Thoracic aorta (tissue), 2 donors: ENCODE measurements at regions not wholly inside any gene's neighbourhood (a gene's known extent, or its start where the extent isn't known, plus 50 kb on each side); places are given as distances from the start of the nearest gene placed in this dataset.
"Not testable (repeated sequence)": the region's sequence is repeated elsewhere in the genome, so short reads cannot be mapped to it uniquely, and the experiment has no call there.

Source experiments
- ATAC-seq: fragments of 150-250 bp; one replicate; pipeline ENCODE4 v1.8.0; 2017; ENCODE audit warnings: low read depth; ENCODE audit not compliant: insufficient number of reproducible peaks, low FRiP score
- DNase-seq: peaks from one replicate; pipeline ENCODE4 v3.0.0-alpha.2; 2020; ENCODE audit warnings: low spot score
- H3K27ac ChIP-seq, 2 donors: fragments of 200-600 bp; sonication (generic); 1 replicate in 1 of 2; 2 replicates in 1 of 2; pipeline ENCODE4 v1.5.1; 2016; ENCODE audit warnings: mild to moderate bottlenecking in 2 of 2, moderate library complexity in 2 of 2
- H3K27me3 ChIP-seq: fragments of 200-600 bp; sonication (generic); replicated peaks from 2 replicates; pipeline ENCODE4 v1.6.0; 2016; ENCODE audit warnings: mild to moderate bottlenecking; ENCODE audit not compliant: insufficient read depth
- H3K36me3 ChIP-seq: fragments of 200-600 bp; sonication (generic); one replicate; pipeline ENCODE4 v1.5.1; 2016
- H3K4me1 ChIP-seq, 2 donors: fragments of 200-600 bp; sonication (generic); 1 replicate in 1 of 2; 2 replicates in 1 of 2; pipeline versions ENCODE4 v1.5.1 to v1.6.0; 2016; ENCODE audit warnings: low read depth in 2 of 2, mild to moderate bottlenecking in 1 of 2; ENCODE audit not compliant: control insufficient read depth in 1 of 2
- H3K4me3 ChIP-seq: fragments of 200-600 bp; sonication (generic); 2 replicates; pipeline ENCODE4 v1.5.1; 2016; ENCODE audit warnings: mild to moderate bottlenecking
- H3K9me3 ChIP-seq: fragments of 200-600 bp; sonication (generic); 2 replicates; pipeline ENCODE4 v1.5.1; 2016
- CTCF ChIP-seq: fragments of 200-600 bp; sonication (generic); IDR thresholded peaks from one replicate; pipeline ENCODE4 v1.5.1; 2019; ENCODE audit warnings: antibody characterized with exemption

DNA sequence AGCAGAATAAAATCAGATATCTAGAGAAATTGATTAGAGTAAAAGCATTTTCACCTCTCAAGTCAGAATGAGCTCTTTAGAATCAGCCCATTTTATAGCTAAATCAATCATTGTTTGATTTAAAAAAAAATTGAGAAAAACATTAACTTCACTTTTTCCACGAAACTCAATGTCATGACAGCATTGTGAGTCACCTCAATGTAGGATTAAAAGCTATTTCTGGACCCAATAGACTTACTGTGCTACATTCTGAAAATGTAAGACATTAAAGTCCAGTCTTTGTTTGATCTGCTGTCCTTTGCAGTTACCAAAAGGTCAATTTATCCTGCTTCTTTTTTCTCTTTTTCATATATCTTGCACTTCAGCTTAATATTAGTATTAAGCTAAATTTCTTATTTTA is 519.4 kb upstream of the ZNF337 start:
- TF ChIP-seq CTCF, result no peak
- Histone ChIP-seq H3K27ac (no peak overlapping the region), H3K9me3 (no peaks in the 10 kb centered on the region), H3K27me3 (no peaks in the 10 kb centered on the region), H3K36me3 (no peaks in the 10 kb centered on the region), H3K4me1 (no peaks in the 10 kb centered on the region), H3K4me3 (no peak overlapping the region)
- DNase-seq, result no peak
- no peak for ATAC-seq

DNA sequence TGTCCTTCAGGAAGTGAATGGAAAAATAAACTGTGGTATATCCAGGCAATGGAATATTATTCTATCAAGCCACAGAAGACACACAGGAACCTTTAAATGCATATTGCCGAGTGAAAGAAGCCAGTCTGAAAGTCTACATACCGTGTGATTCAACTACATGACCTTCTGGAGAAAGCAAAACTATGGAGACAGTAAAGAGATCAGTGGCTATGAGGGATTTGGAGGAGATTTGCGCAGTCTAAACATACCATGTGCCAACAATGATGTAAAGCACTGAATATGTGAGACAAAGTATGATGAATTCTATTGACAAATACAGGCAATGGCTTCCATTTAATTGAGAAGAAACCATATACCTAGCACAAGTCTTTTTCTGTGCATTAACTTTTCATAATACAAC is 518.3 kb upstream of the ZNF337 start:
- no peak overlapping the region for H3K27ac ChIP-seq
- H3K36me3 ChIP-seq, result no peaks in the 10 kb centered on the region
- no peak for TF ChIP-seq CTCF
- H3K9me3 ChIP-seq, result no peaks in the 10 kb centered on the region
- DNase-seq (no peak), ATAC-seq (no peak)
- H3K27me3 ChIP-seq, result no peaks in the 10 kb centered on the region
- H3K4me3 ChIP-seq, result no peak overlapping the region
- H3K4me1 ChIP-seq, result no peaks in the 10 kb centered on the region

DNA sequence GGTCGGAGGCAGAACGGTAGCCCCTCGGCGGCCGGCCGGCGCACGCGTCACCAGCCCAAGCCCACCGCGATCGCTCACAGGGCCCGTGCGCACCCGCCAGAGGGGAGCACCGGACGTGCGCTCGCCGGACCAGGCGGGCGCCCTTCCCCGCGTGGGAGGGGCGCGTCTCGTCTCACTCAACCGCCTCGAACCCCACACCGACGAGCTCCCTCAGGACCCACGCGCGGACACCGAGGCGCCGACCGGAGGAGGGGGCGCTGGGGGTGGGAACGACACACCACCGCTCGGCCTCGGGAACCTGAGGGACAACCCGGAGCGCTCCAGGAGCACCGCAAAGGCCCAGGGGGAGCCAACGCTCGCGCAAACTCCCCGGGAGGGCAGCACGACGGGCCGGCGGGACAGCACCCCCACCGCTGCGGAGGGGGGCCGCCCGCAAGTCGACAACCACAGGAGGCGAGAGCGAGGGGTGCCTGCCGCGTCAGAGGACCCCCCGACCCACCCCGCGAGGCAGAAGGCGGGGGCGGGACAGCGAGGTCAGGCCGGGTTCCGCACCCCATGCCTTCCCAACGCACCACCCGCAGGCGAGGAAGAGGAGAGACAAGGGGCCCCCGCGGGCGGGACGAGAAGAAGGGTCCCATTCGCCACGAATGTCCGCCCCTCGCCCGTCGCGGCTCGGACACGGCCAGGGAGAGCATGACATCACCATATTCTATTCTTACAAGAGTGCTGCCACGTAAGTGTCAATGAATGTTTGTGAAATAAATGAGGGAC is 512.7 kb upstream of the ZNF337 start:
- no peak overlapping the region for H3K27ac ChIP-seq
- H3K4me1 ChIP-seq, result peaks cover 0 to 7% of the 10 kb centered on the region in 2 donors
- TF ChIP-seq CTCF, result no peak
- no peaks in the 10 kb centered on the region for H3K36me3 ChIP-seq
- ATAC-seq (no peak), DNase-seq (no peak)
- H3K4me3 ChIP-seq, result peak overlapping the region; percentile 25
- no peaks in the 10 kb centered on the region for H3K9me3 ChIP-seq
- peaks cover 6% of the 10 kb centered on the region for H3K27me3 ChIP-seq

DNA sequence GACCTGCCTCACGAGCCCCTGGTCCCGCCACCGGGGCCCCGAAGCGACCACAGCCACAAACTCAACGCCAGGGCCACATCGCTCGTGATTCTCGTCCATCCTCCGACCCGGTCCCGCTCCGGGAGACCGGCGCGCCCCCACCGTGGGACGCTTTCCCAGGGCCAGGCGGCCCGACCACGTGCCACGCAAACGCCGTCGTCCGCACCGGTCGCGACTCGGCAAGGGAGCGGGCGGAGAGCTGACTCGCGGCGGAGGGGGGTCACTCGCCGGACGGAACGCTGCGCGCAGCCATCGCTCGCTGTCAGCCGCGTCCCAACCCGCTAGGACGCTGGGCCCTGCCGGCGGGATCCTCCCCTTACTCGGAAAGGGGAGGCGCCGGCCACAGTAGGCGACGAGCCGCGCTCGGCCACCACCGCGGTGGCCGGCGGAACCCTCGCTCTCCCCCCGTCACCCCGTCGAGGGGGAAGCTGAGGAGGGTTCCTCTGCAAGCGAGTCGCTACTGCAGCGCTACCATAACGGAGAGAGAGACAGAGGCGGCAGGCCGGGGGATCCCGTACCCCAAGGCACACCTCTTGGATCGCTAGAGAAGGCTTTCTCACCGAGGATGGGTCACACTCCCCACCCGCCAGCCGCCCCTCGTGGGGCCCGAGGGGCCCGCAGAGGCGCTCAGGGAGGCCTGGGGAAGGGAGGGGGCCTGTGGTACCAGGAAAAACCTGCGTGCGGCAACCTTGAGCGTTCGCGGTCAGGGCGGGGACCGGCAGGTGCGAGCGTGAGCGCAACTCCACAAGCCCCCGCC is 511.8 kb upstream of the ZNF337 start:
- Histone ChIP-seq H3K27ac (no peak overlapping the region), H3K4me3 (peak overlapping the region; percentile 57), H3K4me1 (peaks cover 0 to 7% of the 10 kb centered on the region in 2 donors), H3K9me3 (no peaks in the 10 kb centered on the region), H3K27me3 (peaks cover 6% of the 10 kb centered on the region), H3K36me3 (no peaks in the 10 kb centered on the region)
- no peak for TF ChIP-seq CTCF
- DNase-seq, result no peak
- ATAC-seq, result no peak

- H3K4me3 ChIP-seq, result peak overlapping the region; percentile 57
- H3K9me3 ChIP-seq, H3K27me3 ChIP-seq, H3K36me3 ChIP-seq, ATAC-seq, H3K4me1 ChIP-seq, DNase-seq, H3K27ac ChIP-seq: not testable (repeated sequence)
Observed at GRCh38 chr20:26207967-26208295, 511.3 kb upstream of the ZNF337 start.
